Skeletal muscle tissue (tissue), 3 donors: ENCODE measurements at regions not wholly inside any gene's neighbourhood (a gene's known extent, or its start where the extent isn't known, plus 50 kb on each side); places are given as distances from the start of the nearest gene placed in this dataset.

Experiments
- H3K27ac ChIP-seq: one replicate; pipeline ENCODE4 v1.7.0; 2013; ENCODE audit warnings: mild to moderate bottlenecking, low read depth, low read length, inconsistent platforms
- H3K27me3 ChIP-seq, 3 donors: one replicate each; pipeline ENCODE4 v1.7.0; 2013; ENCODE audit warnings: low read length in 3 of 3; ENCODE audit not compliant: control insufficient read depth in 3 of 3, insufficient read depth in 3 of 3
- H3K36me3 ChIP-seq, 3 donors: one replicate each; pipeline ENCODE4 v1.7.0; 2013; ENCODE audit warnings: low read length in 3 of 3; ENCODE audit not compliant: control insufficient read depth in 3 of 3, insufficient read depth in 3 of 3
- H3K4me1 ChIP-seq, 3 donors: one replicate each; pipeline ENCODE4 v1.7.0; 2013; ENCODE audit warnings: low read length in 3 of 3, mild to moderate bottlenecking in 3 of 3; ENCODE audit not compliant: control insufficient read depth in 3 of 3, insufficient read depth in 3 of 3
- H3K4me3 ChIP-seq, 3 donors: one replicate each; pipeline ENCODE4 v1.7.0; 2013; ENCODE audit warnings: low read length in 3 of 3
- H3K9ac ChIP-seq, 3 donors: one replicate each; pipeline ENCODE4 v1.7.0; 2013; ENCODE audit warnings: low read length in 3 of 3, mild to moderate bottlenecking in 3 of 3, moderate library complexity in 2 of 3, low read depth in 1 of 3
- H3K9me3 ChIP-seq, 3 donors: one replicate each; pipeline ENCODE4 v1.7.0; 2013; ENCODE audit warnings: low read length in 3 of 3; ENCODE audit not compliant: control insufficient read depth in 3 of 3
- donor health status: Osteomylitis.

DNA sequence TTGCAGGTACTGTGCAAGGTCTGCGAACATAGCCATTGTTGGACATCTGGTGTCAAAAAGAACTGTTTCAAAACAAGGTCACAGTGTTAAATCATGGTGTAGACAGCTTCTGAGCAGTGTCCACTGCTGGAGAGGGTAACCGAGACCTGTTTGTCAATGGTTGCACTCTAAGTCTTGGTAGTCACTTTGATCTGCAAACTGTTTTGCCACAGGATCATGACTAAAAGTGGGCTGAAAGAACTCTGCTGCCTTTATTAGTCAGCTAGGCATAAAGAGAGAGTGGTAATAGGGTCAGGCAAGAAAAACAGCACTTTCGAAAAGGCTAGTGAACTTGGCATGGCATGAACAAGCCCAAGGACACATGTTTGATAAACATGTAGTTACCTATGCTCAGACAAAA, 552.3 kb upstream of the CITED2 start:
- no peaks in the 10 kb centered on the region for H3K9me3 ChIP-seq
- H3K27me3 ChIP-seq: no peaks in the 10 kb centered on the region
- no peak overlapping the region for H3K9ac ChIP-seq
- H3K36me3 ChIP-seq: no peaks in the 10 kb centered on the region
- H3K27ac ChIP-seq: no peak overlapping the region
- H3K4me1 ChIP-seq: no peaks in the 10 kb centered on the region
- H3K4me3 ChIP-seq: no peak overlapping the region

DNA sequence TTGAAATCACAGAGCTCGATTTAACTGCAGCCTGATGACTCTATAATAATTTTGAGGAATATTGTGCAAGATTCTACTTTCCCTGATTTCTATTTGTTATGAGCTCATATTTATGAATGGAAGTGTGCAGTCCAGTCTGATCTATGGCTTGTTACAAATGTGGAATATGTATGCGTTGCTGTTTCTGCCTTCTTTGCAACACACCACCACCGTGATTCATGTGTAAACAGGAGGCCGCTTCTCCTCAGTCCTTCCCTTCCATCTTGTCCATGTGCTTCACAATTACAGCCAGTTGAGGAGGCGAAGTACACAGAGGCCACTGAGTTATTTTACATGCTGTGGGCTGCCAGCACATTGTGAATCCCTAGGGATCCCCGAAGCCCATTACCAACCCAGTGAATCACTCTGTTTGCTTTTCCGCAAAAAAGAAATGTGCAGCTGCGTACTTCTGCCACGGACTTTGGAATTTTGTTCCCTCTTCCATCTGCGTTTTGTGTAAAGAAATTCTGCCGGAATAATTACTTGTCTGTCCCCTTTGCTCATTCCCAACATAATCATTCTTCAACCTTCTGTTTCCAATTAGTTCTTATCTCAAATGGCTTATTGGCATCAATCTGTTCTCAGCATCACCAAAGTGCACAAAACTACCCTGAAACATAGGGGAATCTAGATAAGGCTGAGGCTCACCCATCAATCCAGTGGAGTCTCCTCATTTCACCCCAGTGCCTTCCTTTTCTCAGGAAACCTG, 551.6 kb upstream of the CITED2 start:
- no peaks in the 10 kb centered on the region for H3K27me3 ChIP-seq
- H3K9me3 ChIP-seq: no peaks in the 10 kb centered on the region
- H3K4me1 ChIP-seq: no peaks in the 10 kb centered on the region
- no peak overlapping the region for H3K4me3 ChIP-seq
- no peak overlapping the region for H3K9ac ChIP-seq
- no peak overlapping the region for H3K27ac ChIP-seq
- H3K36me3 ChIP-seq: no peaks in the 10 kb centered on the region

DNA sequence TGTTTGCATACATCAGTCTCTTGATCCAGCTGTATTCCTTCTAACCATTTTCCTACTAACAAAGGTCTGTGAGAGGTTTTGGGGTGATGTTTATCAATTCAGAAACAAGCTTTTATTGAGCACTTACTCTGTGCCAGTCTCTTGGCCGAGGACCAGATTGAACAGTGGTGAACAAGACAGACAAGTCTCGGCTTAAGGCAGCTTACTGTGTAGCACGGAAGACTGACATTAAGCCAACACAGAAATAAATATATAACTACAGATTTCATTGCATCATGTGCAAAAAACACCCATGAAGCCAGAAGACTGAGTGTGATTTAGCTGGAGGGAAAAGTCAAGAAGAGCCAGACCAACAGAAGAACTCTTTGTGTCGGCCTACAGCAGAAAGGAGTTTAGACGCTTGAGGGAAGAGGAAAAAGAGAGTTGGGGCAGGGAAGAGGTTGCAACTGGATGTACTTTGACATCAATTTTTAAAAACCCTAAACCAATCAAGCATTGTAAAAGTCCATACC, 549.6 kb upstream of the CITED2 start:
- Histone ChIP-seq H3K36me3 (no peaks in the 10 kb centered on the region), H3K9me3 (no peaks in the 10 kb centered on the region), H3K27ac (no peak overlapping the region), H3K9ac (no peak overlapping the region), H3K4me3 (no peak overlapping the region), H3K4me1 (no peaks in the 10 kb centered on the region), H3K27me3 (no peaks in the 10 kb centered on the region)

DNA sequence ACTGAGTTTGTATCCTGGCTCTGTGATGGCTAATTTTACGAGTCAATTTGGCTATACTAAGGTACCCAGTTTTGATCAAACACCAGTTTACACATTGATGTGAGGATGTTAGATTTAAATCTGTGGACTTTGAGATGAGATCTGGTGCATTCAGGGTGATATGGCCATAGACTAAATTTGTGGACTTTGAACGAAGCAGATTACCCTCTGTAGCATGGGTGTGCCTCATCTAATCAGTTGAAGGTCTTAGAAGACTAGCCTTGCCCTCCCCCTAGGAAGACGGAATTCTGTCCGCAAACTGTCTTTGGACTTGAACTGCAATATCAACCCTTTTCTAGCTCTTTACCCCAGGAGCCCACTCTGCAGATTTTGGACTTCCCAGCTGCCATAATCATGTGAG, 547.8 kb upstream of the CITED2 start:
- Histone ChIP-seq H3K36me3 (no peaks in the 10 kb centered on the region), H3K27ac (no peak overlapping the region), H3K4me1 (no peaks in the 10 kb centered on the region), H3K4me3 (no peak overlapping the region), H3K27me3 (no peaks in the 10 kb centered on the region), H3K9me3 (no peaks in the 10 kb centered on the region), H3K9ac (no peak overlapping the region)

DNA sequence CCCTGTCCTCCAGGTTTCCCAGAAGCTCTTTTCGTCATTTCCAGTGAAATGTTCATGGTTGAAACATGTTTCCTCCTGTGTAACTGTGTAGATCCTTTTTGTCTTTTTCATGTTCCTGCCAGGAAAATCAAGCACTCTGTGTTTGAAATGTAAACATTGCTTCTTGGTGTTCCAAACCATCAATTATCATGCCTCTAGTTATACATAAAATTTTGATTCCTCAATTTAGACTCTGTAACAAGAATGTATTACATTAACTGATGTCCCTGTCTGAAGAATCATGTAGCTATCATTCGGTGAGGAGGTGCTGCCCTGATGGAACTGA, 546.3 kb upstream of the CITED2 start:
- H3K9ac ChIP-seq: no peak overlapping the region
- no peak overlapping the region for H3K27ac ChIP-seq
- no peaks in the 10 kb centered on the region for H3K9me3 ChIP-seq
- no peaks in the 10 kb centered on the region for H3K4me1 ChIP-seq
- no peaks in the 10 kb centered on the region for H3K36me3 ChIP-seq
- H3K27me3 ChIP-seq: no peaks in the 10 kb centered on the region
- H3K4me3 ChIP-seq: no peak overlapping the region

DNA sequence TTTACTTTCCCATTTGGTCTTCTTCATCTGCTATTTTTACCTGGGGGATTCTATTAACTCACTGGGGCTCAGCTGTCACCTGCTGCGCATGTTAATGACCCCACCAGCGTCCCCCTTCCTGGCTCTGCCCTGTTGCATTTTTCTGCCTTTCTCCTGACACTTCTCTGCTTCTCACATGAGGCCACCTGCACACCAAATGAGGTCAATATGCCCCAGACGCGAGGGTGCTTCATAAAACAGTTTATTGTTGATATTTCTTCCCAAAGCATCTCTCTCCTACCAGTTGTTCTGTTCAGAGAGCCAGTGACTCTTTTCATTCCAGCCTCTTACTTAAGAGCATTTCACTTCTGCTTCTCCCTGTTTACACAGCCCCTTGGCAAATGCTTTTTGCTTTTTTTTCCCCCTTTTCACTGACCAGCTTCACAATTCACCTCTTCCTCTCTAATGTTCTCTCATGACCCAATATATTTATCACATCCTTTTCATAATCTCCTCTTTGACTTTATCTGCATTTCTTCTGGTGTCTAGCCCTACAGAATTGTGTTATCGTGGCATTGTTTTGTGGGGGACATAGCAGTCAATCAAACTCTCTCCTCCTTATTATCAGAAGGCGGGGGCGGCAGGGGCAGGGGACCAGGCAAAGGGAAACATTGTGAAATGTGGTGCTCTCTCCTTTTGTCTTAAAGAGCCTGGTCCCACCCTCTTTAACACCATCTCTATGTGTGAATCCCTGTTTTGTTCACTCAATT, 545.8 kb upstream of the CITED2 start:
- Histone ChIP-seq H3K27ac (no peak overlapping the region), H3K4me3 (no peak overlapping the region), H3K9me3 (no peaks in the 10 kb centered on the region)

DNA sequence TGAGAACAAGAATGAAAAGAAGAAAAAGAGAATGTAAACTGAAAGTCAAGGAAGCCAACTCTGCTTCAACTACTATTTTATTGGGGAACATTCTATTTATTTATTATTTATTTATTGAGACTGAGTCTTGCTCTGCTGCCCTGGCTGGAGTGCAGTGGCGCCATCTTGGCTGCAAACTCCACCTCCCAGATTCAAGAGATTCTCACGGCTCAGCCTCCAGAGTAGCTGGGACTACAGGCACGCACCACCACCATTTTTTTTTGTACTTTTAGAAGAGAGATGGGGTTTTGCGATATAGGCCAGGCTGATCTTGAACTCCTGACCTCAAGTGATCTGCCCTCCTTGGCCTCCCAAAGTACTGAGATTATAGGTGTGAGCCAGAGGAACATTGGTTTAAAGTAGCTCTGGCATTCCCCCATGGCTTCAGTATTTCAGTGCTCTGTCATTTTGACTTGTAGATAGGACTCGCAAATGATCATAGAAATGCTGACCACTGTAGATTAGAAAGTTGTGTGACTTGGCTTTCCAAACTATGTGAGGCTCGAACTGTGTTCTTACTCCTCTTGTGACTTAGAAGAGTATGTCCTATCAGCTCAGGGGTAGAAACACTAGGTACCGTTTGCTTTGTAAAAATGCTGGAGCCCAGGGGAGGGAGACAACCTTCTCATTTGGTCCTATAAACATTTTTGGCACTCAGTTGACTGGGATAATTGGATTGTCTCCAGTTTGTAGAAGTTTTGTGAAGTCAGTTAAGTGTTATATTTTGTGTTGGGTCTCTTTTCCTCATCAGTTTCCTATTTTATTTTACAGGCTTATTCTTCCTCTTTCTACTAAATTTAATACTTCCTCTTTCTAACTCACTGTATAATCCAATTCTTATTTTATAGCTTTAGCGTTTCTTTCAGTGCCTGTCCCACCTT, 544.9 kb upstream of the CITED2 start:
- no peaks in the 10 kb centered on the region for H3K36me3 ChIP-seq
- H3K27me3 ChIP-seq: no peaks in the 10 kb centered on the region
- H3K9me3 ChIP-seq: no peaks in the 10 kb centered on the region
- H3K27ac ChIP-seq: no peak overlapping the region
- H3K4me1 ChIP-seq: no peaks in the 10 kb centered on the region
- no peak overlapping the region for H3K4me3 ChIP-seq
- no peak overlapping the region for H3K9ac ChIP-seq

More for the DNA sequence above, 545.8 kb upstream of the CITED2 start:
- no peaks in the 10 kb centered on the region for H3K27me3 ChIP-seq
- no peaks in the 10 kb centered on the region for H3K4me1 ChIP-seq
- no peak overlapping the region for H3K9ac ChIP-seq
- no peaks in the 10 kb centered on the region for H3K36me3 ChIP-seq

DNA sequence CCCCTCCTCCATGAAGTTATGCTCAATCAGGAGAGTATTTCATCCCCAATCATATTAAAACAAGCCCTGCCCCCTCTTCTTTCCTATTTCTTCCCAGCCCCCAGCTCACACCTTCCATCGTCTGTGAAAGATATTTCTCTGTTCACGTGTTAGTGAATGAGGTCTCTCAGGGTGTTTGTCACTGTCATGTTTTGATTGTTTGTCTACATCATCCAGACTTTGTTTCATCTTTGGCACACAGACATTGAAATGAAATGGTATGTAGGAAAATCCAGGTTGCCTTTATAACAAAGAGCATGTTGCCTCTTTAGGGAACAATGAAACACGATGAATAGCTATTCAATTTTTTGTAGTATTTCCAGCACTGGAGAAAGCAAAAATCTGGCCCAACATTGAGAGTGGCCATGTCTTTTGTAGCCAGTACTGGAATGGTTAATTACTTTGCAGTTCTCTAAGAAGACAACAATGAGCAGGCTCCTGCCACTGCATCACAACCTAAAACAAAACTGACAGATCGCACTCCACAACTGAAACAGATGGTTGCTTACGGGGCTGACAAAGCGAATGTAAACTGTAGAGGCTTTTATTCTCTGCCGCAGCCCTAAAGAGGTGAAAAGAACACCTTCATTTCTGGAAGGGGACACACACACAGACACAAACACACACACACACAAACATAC, 543.6 kb upstream of the CITED2 start:
- Histone ChIP-seq H3K4me1 (no peaks in the 10 kb centered on the region), H3K9me3 (no peaks in the 10 kb centered on the region), H3K36me3 (no peaks in the 10 kb centered on the region), H3K9ac (no peak overlapping the region), H3K4me3 (no peak overlapping the region), H3K27ac (no peak overlapping the region), H3K27me3 (no peaks in the 10 kb centered on the region)

DNA sequence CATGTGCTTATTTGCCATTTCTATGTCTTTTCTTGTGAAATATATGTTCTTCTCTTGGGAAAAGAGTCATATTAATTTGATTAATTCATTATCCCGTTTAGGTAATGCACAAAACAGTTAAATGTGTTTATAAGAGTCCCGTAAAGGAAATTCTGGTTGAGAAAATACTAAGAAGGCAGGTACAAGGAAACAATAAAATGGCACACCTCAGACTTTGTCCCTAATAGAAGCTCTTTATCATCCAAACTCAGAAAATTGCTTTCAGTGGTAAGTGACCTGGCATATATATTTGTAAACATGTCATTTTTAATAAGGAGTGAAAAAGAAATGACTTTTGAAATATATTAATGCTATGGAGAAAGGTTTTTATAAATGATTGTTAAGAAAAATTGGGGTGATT, 540.5 kb upstream of the CITED2 start:
- no peaks in the 10 kb centered on the region for H3K27me3 ChIP-seq
- no peak overlapping the region for H3K4me3 ChIP-seq
- no peak overlapping the region for H3K27ac ChIP-seq
- H3K9me3 ChIP-seq: no peaks in the 10 kb centered on the region
- no peak overlapping the region for H3K9ac ChIP-seq
- H3K4me1 ChIP-seq: no peaks in the 10 kb centered on the region
- no peaks in the 10 kb centered on the region for H3K36me3 ChIP-seq
